ENCODE measurements at regions not wholly inside any gene's neighbourhood (a gene's known extent, or its start where the extent isn't known, plus 50 kb on each side); places are given as distances from the start of the nearest gene placed in this dataset.

DNA sequence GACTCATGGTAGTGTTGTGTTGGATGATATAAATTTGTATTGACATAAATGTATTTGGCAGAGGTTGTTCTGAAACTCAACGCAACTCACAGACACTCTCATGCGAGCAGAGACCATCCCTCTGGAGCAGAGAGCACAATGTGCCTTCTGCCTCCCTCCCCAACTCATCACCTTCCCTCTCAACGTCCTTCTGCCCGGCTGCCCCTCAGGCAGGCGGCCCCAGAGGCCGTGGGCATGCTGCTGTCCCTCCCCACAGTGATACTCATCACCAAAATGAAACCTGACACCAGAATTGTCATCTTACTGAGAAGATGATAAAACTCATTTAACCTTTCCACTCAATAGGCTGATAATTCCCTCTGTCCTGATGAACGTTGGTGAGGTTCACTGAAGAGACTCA, 260.6 kb downstream of the ETS1 start:
- DNase-seq, result peak; percentile 45

DNA sequence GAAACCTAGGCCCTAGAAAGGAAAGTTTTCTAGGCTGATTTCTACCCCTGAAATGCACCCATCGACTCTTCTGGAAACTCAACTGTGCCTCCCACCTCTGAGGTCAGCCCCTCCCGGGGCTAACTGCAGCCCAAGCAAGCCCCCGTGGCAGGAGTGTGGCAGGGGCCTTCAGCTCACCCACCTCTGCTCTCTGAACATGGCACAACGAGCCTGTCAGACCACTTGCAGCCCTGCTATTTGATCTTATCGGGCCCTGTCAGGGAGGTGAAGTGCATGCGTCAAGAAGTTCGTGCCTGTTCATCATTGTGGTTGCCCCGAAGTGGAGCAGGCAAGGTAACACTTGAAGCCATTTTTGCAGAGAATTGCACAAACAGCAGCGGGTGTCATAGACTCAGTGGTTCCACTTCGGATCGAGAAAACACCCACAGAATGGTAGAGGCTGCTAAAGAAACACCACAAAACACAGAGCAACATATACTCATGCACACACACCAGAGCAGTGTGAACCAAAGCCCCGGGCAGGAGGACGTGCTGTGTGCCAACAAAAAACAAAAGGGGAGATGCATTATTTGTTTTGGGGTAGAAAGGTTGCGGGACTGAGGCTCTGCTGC, 262.7 kb downstream of the ETS1 start:
- DNase-seq, result no peak

DNA sequence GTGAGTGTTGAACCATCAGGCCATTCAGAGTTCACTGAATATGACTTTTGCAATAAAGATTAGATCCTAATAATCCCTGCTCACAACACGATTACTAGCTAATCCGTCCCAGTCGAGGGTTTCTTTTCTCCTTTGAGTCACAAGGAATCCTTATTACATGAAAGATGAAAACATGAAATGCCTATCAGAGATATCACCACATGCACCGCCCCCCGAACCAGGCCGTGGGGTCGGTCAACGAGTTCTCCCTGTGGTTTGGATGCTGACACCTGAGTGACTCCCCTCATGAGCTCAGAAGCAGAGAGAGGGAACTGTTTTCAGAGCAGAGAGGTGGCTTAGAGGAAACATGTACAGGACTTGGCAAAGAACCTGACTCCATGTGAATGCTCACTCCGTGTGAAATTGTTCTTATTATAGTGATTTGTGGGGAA, 263.3 kb downstream of the ETS1 start:
- no peak for DNase-seq

DNA sequence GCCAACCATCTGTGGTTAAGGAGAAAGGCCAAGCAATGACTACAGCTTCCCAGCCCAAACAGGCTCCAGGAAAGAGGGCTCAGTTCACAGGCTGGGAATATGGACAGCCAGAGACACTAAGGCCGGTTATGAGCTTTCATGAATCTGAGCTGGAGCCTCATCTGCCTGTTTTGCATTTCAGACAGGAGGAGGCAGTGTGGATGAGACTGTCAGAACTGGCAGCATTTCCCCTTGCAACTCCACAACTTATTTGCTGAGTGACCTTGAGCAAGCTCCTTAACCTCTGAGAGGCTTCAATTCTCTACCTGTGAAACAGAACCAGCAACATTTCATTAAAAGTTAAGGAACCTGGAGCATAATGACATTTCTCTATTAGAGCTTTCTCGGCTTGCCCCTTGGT, 264.0 kb downstream of the ETS1 start:
- no peak for DNase-seq

DNA sequence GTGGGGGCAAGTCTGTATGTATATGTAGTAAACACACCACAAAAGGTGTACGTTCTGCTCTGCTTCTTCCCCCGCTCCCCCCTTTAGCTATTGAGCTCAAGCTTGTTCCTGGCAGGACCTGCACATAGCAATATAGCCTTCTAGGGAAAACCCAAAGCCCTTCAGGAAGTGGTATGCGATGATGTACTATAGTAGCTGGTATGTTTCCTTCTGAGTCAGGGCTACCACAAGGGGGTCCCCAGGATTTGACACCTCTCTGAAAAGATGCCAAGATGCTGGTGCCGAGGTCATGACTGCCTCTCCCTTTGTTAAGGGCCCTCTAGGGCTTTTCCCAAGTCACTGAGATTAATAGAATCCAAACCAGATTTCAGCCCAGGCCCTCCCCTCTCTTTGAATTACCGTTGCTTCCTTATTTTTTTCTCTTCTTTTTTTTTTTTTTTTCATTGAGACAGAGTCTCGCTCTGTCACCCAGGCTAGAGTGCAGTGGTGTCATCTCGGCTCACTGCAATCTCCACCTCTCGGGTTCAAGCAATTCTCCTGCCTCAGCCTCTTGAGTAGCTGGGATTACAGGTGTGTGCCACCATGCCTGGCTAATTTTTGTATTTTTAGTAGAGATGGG, 268.4 kb downstream of the ETS1 start:
- no peak for DNase-seq

DNA sequence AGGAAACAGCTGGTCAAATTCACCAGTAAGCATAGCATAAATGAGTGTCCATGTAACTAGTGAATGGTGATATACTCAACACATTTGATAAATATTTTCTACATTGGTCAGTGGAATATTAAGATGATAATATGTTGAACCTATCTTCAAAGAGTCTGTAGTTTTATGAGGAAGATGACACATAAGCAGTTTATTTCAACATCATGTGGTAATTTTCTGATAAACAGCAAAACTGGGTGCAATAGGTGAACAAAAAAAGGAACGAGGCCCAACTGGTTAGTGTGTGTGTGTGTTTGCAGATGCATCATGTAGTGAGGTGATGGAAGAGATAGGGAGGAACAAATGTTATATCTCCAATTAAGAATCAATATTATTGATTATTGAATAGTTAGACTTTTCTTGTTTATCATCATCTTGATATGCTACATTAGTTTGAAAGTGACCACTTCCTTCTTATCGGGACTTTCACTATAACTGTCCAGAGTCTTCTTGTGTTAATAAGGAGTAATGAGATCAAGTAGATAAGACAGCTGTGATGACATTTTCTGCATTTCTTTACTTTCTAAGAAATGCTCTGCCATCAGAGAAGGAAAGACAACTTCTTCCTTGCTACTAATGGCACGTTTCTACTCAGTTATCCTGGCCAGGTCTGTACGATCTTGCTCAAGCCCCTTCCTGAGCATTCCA, 270.7 kb downstream of the ETS1 start:
- no peak for DNase-seq

DNA sequence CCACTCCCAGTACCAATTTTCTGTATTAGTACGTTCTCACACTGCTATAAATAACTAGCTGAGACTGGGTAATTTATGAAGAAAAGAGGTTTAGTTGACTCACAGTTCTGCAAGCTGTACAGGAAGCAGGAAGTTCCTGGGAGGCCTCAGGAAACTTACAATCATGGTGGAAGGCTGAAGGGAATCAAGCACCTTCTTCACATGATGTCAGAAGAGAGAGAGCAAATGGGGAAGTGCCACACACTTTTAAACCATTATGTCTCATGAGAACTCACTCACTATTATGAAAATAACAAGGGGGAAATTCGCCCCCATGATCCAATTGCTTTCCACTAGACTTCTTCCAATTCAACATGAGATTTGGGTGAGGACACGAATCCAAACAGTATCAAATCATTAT, 271.4 kb downstream of the ETS1 start:
- no peak for DNase-seq

DNA sequence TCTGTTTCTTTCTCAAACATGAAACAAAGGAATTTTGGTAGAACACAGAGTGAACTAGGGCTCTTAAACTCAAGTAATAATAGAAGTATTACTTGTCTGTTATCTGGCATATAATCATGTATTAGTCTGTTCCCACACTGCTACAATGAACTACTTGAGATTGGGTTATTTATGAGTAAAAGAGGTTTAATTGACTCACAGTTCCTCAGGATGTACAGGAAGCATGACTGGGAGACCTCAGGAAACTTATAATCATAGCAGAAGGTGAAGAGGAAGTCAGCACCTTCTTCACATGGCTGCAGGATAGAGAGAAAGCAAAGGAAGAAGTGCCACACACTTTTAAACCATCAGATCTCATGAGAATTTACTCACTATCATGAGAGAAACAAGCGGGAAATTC, 273.4 kb downstream of the ETS1 start:
- no peak for DNase-seq

DNA sequence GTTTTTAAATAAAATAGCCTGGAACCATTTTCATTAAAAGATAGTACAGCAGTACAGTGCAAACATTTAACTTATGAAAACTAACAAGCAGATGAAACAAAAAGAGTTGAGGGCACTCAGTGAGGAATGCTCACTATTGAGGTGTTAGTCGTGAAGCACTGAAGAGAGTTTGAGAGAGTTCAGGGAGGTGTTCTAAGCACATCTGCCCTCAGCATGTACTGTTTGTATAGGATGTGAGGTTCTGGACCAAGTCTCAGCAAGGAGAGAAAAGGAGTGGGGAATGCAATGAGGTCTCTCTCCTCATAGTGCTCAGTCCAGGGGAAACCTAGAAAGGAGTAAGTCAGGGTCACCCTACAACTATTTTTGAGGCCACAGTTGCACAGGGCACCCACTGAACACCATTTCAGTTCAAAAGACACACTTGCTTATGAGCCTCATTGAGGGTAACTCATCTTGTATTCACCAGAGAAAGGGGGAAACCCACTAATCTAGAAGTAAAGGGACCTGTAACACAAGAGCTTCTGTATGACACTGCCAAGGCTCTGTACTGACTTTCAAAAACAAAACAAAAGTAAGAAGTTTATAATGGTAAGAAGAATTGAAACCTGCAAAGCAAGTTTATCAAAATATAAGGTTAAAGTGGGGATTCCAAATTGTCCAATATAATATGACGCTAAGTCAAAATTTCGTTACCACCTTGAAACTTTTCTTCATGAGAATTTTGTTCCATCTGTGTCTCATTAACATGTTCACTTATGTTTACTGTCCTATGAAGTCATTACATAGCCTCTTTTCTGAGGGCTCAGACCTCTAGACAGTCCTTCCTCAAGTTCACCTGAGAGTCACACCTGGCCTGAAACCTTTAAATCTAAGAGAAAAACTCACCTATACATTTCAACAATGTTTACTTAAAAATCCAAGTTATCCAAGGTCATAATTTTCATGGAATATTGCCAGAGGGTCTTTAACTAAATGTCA, 275.3 kb downstream of the ETS1 start:
- no peak for DNase-seq

DNA sequence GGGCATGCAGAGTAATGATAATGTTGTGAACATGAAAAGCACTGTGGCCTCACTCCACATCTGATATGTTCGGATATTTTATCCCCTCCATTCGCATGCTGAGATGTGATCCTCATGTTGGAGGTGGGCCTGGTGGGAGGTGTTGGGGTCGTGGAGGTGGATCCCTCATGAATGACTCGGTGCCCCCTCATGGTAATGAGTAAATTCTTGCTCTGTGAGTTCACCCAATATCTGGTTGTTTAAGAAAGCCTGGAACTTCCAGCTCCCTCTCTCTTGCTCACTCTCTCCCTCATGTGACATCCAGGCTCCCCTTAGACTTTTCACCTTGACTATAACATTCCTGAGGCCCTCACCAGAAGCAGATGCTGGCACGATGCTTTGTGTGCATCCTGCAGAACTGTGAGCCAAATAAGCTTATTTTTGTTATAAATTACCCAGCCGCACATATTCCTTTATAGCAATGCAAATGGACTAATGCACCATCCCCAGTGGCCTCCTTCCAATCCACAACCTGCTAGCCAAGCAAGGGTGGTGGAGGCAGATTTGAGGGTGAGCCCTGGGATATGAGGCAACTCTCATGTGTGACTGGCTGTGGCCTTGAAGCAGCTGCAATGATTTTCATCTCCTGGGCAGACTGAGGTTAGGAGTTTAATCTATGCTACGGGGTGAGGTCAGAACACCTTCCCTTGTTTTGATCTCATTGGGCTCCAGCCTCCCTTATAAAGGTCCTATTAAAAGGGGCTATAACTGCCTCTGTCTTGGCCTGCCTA, 276.5 kb downstream of the ETS1 start:
- DNase-seq, result no peak

DNA sequence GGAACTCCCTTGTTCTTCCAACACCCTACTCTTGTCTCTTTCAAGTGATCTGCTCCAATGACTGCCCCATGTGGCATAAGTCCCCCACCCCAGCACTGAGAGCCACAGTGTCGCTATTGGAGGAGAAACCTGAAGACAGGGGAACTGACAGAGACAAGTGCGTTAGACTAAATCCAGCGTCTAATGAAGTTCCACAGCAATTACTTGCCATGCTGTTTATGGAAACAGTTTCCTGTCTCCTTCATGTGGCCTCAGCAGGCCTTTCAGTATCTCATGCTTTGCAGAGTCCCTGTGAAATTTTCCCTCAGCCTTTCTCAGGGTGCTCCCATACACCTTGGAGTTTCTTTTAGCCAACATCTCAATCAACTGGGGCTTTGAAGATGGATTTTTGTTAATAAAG, 277.4 kb downstream of the ETS1 start:
- no peak for DNase-seq

DNA sequence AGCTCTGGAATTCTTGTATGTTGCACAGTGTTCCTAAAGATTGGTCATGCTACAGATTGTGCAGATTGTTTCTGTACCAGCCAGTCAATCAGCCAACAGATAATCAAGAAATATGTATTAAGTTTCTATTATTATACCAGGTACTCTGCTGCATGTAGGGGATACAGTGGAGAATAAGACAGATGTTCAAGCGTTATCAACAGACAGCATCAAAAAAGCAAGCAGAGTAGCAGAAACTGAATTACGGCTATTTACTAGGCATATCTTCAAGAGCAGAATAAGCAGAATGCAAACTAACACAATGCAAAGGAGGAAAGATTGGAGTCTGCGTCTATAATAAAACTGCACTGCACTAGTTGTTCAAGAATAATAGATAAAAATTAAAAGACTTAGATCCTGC, 278.6 kb downstream of the ETS1 start:
- no peak for DNase-seq

DNA sequence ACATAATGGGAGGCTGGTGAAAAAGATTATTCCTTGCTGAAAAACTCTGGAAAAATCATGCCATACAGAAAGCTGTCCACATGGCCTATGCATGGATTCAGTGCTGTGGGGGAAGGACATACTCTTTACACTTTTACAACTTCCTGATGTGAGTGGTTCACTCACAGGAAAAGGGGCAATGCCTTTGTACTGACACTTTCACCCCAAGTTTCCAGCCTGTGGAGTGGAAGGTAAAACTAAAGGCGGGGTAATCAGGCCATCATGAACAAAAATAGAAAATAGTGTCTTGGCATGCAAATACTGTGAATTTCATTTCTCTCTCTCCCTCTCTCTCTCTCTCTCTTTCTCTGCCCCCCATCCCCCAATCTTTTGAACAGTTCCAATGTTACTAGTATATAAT, 281.8 kb downstream of the ETS1 start:
- no peak for DNase-seq

DNA sequence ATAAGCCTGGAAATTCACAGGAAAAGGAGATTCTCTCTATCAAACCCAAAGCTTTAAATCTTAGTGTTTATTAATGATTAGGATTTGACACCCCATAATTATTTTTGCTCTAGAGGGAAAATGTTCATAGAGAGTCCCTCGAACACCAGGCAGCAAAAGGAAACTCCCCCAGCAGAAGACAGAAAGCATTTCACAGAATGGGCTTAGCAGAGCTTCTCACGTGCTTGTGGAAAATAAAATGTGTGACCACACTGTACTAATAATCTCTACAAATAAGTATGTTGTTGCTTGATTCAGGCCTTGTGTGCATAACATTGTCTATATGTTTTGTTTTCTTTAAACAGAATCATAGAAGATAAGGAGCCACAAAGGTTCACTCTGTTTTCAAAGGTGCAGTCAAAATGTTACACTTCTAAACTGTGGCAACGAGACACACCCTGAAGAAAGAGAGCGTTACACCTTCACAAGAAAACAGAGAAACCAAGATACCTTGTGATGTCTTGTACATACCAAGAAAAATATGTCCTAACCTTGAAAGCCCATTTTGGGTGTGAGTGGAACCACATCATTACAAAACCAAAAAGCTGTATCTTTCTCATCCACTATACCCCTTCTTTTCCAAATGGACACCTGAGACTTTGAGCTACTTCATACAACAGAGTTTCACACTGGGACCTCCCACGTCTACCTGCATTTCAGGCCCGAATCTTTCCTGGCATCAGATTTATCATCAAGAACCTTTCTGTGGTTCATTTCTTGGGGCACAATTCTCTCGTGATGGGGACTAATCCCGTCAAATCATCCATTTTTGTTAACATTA, 282.5 kb downstream of the ETS1 start:
- DNase-seq, result no peak

DNA sequence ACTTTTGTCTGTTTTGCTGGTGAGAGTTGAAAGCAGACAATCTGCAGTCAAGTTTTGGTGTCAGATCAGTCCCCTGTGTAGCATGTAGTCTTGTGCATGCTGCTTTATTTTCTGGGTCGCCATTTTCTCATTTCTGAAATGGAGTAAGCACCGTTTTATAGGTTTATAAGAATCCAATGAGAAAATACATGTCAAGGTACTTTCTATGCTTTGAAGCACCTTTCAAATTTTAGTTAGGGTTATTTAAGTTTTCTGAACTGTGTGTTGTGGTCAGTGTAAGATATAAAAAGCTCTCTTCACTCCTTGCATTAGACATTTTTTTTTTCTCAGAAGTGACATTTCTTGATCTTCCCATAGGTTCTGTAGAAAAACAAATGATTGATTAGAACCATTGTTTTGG, 283.2 kb downstream of the ETS1 start:
- DNase-seq, result no peak

DNA sequence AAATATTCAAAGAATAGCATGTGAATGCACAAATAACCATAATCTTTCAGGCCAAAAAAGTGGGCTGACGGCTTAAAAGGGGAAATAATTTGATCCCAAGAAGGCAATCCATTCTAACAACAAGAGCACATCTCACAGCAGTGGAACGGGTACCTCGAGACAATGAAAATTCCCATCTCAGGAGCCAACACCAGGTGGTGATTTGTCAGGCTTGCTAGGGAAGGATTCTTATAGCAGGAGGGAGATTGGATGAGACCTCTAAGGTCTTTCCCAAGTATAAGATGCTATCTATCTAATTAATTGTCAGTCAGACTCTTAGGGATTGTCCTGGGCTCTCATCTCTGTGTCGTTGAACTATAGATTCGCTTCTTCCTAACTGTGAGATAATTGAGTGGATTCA, 284.0 kb downstream of the ETS1 start:
- DNase-seq, result no peak

DNA sequence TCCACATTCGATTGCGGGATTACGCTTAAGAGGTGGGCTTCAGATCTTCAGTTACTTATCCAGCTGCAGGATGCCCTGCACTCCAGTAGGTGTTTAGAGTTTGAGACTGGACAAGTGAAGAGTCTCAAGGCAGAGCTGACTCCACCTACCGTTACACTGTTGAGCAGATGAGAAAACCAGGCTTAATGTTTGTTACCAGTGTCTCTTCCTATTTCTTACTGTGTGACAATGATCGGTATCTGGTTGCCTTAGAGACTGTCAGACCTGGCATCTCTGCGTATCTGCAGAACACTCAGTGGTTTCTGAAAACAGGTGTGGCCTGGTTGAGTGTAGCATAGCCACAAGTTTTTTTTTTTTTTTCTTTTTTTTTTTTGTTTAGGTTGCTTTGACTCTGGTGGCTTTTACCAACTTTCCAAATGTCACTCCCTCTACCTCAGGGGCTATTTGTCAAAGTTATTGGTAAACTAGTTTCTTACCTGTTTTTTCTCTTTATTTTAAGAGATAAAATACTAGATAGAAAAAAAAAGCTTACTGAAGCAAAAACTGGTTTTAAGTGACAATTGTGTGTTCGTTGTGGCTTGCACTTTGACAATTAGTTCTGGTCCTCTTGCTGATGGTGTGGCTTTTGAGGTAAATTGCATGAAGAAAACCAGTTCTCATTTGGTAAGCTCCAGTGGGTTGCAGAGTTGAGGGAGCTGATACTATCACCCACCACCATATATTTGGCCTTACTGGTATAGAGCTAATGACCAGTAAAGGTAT, 284.8 kb downstream of the ETS1 start:
- no peak for DNase-seq

DNA sequence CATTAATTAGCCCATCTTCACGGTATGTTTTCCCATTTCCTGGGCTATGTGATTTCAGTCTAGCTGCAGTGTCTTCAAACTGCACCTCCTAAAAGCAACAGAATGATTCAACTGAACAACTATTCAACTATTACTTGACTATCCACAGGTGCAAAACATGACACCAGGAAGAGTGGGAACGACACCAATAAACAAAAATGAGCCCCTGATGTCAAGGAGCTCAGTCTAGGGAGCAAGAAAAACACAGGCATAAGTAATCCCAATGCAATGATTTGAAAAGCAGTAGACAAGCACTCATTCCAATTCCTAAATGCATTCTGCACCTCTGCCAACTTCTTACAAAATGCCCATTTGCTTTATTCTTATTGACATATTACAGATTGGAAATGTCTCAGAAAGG, 285.6 kb downstream of the ETS1 start:
- no peak for DNase-seq

DNA sequence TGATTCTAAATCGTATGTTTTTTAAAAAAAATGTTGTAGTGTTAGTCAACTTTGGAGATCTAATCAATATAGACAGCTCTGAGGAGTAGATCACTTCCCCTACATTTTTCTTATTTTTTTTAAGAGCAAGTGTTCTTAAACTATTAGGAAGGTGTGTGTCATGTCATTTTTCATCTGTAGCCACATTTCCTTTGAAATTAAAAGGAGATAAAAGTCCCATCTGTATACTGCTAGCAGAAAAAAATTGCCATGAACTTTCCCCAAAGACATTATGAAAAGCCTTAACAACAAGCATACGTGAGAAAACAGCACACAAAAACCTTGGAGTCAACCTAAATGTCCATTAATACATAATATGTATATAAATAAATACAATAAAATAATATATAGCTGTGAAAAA, 286.6 kb downstream of the ETS1 start:
- DNase-seq, result no peak

DNA sequence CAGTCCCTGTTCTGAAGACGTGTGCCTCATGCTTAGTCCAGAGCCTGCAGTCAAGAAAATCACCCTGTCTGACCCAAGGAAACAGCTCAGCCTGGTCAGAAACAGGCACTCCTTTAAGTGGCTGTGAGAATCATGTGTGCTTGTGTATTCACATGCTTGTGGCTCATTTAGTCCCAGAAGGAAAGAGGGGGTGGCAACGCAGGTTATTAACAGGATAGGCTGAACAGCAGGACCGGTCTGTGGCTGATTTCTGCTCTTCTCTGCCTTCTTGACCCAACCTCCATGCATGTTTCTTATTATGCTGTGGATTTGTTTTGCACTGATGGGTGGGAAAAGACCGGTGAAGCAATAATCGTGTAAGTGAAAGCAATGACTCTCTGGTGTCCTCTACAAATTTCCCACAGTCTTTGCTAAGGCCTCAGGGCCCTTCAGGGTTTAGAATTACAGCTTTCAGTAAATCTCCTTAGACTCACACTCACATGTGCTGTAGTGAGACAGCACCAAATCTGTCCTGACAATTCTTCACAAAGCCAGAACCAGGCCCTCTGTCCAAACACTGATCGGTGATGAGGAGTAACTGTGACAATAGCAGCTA, 288.1 kb downstream of the ETS1 start:
- DNase-seq, result peak; percentile 35

All from retina (tissue), 1 donor.